Caco-2 (cell line): ENCODE measurements at regions not wholly inside any gene's neighbourhood (a gene's known extent, or its start where the extent isn't known, plus 50 kb on each side); places are given as distances from the start of the nearest gene placed in this dataset.

Experiments
- BruUV-seq: library from RNA; stranded (reverse); fragments of 400-500 nt; replicated peaks from 2 replicates; lab custom pipeline; 2021; lab: Mats Ljungman, UMichigan
- CTCF ChIA-PET: fragments of 300-600 bp; sonication (Branson Sonifier 250); formaldehyde crosslinking; loops from one replicate; lab custom pipeline; 2022; ENCODE audit warnings: antibody characterized with exemption; lab: Charles Lee
- POLR2A ChIA-PET: fragments of 300-600 bp; sonication (Branson Sonifier 250); formaldehyde crosslinking; loops from one replicate; lab custom pipeline; 2022; ENCODE audit warnings: antibody characterized with exemption; lab: Charles Lee
- DNase-seq, 2 experiments: peaks; one replicate each; pipeline versions ENCODE4 v3.0.0 to v3.0.0-alpha.2; 2020 to 2022
- H3K27me3 ChIP-seq: replicated peaks from 2 replicates; pipeline ENCODE4 v1.6.0; 2011; ENCODE audit warnings: low read length; ENCODE audit not compliant: control insufficient read depth, insufficient read depth
- H3K36me3 ChIP-seq: 2 replicates; pipeline ENCODE4 v1.5.1; 2011; ENCODE audit warnings: low read length; ENCODE audit not compliant: control insufficient read depth, insufficient read depth
- H3K4me1 ChIP-seq: fragments of 250-450 bp; sonication (Bioruptor Pico); 2 replicates; pipeline ENCODE4 v1.5.1; 2020; ENCODE audit warnings: mild to moderate bottlenecking
- H3K4me3 ChIP-seq: 2 replicates; pipeline ENCODE4 v1.5.1; 2011; ENCODE audit warnings: low read depth, mild to moderate bottlenecking, control low read depth, low read length
- H3K9me3 ChIP-seq: fragments of 250-450 bp; sonication (Bioruptor Pico); 2 replicates; pipeline ENCODE4 v1.5.1; 2020; ENCODE audit warnings: mild to moderate bottlenecking, moderate library complexity
- H3K27ac Mint-ChIP-seq: one replicate; pipeline ENCODE4 v1.8.0; 2022; ENCODE audit warnings: mixed read lengths; ENCODE audit not compliant: unreplicated experiment
- H3K27me3 Mint-ChIP-seq: one replicate; pipeline ENCODE4 v1.8.0; 2022; ENCODE audit warnings: mixed read lengths; ENCODE audit not compliant: insufficient read depth, unreplicated experiment
- H3K36me3 Mint-ChIP-seq: one replicate; pipeline ENCODE4 v1.8.0; 2022; ENCODE audit warnings: mild to moderate bottlenecking, mixed read lengths; ENCODE audit not compliant: insufficient read depth, unreplicated experiment
- H3K4me1 Mint-ChIP-seq: one replicate; pipeline ENCODE4 v1.8.0; 2022; ENCODE audit warnings: low read depth, mixed read lengths; ENCODE audit not compliant: unreplicated experiment
- H3K4me3 Mint-ChIP-seq: one replicate; pipeline ENCODE4 v1.8.0; 2022; ENCODE audit warnings: mild to moderate bottlenecking, moderate library complexity, mixed read lengths; ENCODE audit not compliant: unreplicated experiment
- H3K9me3 Mint-ChIP-seq: one replicate; pipeline ENCODE4 v1.8.0; 2022; ENCODE audit warnings: mixed read lengths; ENCODE audit not compliant: unreplicated experiment
- intact Hi-C: fragments of 100-400 bp; cut with micrococcal nuclease; formaldehyde crosslinking; loops from one replicate; pipeline ENCODE4 v1.10.0; 2022; ENCODE audit not compliant: unreplicated experiment
- TF ChIP-seq, protein P1 (sequence below), 2 experiments: fragments of 200-600 bp in 1 of 2; IDR thresholded peaks; 1 replicate in 1 of 2; 2 replicates in 1 of 2; pipeline versions ENCODE4 v1.5.1 to v1.8.0; 2011 to 2022; ENCODE audit warnings: antibody characterized with exemption in 1 of 2, control low read depth in 1 of 2, inconsistent platforms in 1 of 2, low read depth in 1 of 2, low read length in 1 of 2, mild to moderate bottlenecking in 1 of 2, moderate library complexity in 1 of 2; ENCODE audit not compliant: insufficient read depth in 1 of 2, severe bottlenecking in 1 of 2, unreplicated experiment in 1 of 2

GRCh38 chr11:112516755-112517154 is 256.1 kb upstream of the PLET1 start:
- H3K4me3 Mint-ChIP-seq = no peak overlapping the region
- DNase-seq = no peak
- intact Hi-C loops = no loop called here
- no peaks in the 10 kb centered on the region for H3K4me1 ChIP-seq
- peaks cover 13% of the 10 kb centered on the region for H3K27me3 Mint-ChIP-seq
- no peaks in the 10 kb centered on the region for H3K36me3 Mint-ChIP-seq
- H3K9me3 Mint-ChIP-seq = no peaks in the 10 kb centered on the region
- H3K4me3 ChIP-seq = no peak overlapping the region
- no peaks in the 10 kb centered on the region for H3K4me1 Mint-ChIP-seq
- TF ChIP-seq, protein P1, sequence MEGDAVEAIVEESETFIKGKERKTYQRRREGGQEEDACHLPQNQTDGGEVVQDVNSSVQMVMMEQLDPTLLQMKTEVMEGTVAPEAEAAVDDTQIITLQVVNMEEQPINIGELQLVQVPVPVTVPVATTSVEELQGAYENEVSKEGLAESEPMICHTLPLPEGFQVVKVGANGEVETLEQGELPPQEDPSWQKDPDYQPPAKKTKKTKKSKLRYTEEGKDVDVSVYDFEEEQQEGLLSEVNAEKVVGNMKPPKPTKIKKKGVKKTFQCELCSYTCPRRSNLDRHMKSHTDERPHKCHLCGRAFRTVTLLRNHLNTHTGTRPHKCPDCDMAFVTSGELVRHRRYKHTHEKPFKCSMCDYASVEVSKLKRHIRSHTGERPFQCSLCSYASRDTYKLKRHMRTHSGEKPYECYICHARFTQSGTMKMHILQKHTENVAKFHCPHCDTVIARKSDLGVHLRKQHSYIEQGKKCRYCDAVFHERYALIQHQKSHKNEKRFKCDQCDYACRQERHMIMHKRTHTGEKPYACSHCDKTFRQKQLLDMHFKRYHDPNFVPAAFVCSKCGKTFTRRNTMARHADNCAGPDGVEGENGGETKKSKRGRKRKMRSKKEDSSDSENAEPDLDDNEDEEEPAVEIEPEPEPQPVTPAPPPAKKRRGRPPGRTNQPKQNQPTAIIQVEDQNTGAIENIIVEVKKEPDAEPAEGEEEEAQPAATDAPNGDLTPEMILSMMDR (IDR thresholded peaks at IDR 0.05; ENCODE audit: insufficient read depth in 1 of 2, low read depth in 1 of 2, low read length in 1 of 2, severe bottlenecking in 1 of 2, unreplicated experiment in 1 of 2) = no peak
- no peaks in the 10 kb centered on the region for H3K36me3 ChIP-seq
- POLR2A ChIA-PET = no interaction called here
- H3K9me3 ChIP-seq = no peaks in the 10 kb centered on the region
- BruUV-seq = no TSS peak
- H3K27me3 ChIP-seq = no peaks in the 10 kb centered on the region; the same call in 1 of the 2 replicates
- CTCF ChIA-PET = no interaction called here
- H3K27ac Mint-ChIP-seq = no peak overlapping the region

DNA sequence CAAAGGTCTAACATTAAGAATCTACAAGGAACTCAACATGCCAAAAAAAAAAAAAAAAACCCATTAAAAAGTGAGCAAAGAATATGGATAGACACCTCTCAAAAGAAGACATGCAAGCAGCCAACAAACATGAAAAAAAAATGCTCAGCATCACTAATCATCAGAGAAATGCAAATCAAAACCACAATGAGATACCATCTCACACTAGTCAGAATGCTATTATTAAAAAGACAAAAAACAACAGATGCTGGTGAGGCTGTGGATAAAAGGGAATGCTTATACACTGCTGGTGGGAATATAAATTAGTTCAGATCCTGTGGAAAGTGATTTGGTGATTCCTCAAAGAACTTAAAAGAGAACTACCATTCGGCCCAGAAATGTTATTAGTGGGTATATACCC is 257.7 kb upstream of the PLET1 start:
- TF ChIP-seq, protein P1 (IDR thresholded peaks at IDR 0.05; ENCODE audit: insufficient read depth in 1 of 2, low read depth in 1 of 2, low read length in 1 of 2, severe bottlenecking in 1 of 2, unreplicated experiment in 1 of 2) = no peak
- ChIA-PET CTCF (no interaction called here), POLR2A (no interaction called here)
- Mint-ChIP-seq H3K4me1 (no peaks in the 10 kb centered on the region), H3K27me3 (peaks cover 15% of the 10 kb centered on the region), H3K4me3 (no peak overlapping the region), H3K36me3 (no peaks in the 10 kb centered on the region), H3K9me3 (no peaks in the 10 kb centered on the region), H3K27ac (no peak overlapping the region)
- no peaks in the 10 kb centered on the region for H3K4me1 ChIP-seq
- no peak for DNase-seq
- no peaks in the 10 kb centered on the region; the same call in none of the 2 replicates for H3K27me3 ChIP-seq
- no peaks in the 10 kb centered on the region for H3K36me3 ChIP-seq
- intact Hi-C loops = no loop called here
- BruUV-seq = no TSS peak
- H3K9me3 ChIP-seq = no peaks in the 10 kb centered on the region
- H3K4me3 ChIP-seq = no peak overlapping the region

GRCh38 chr11:112519751-112520150 is 259.1 kb upstream of the PLET1 start:
- BruUV-seq = no TSS peak
- CTCF ChIA-PET = no interaction called here
- H3K9me3 Mint-ChIP-seq = no peaks in the 10 kb centered on the region

More at GRCh38 chr11:112519751-112520150, 259.1 kb upstream of the PLET1 start:
- TF ChIP-seq, protein P1 (IDR thresholded peaks at IDR 0.05; ENCODE audit: insufficient read depth in 1 of 2, low read depth in 1 of 2, low read length in 1 of 2, severe bottlenecking in 1 of 2, unreplicated experiment in 1 of 2) = no peak
- H3K4me3 ChIP-seq = no peak overlapping the region
- Mint-ChIP-seq H3K27me3 (peaks cover 11% of the 10 kb centered on the region), H3K4me3 (no peak overlapping the region), H3K27ac (no peak overlapping the region), H3K36me3 (no peaks in the 10 kb centered on the region), H3K4me1 (no peaks in the 10 kb centered on the region)
- DNase-seq = no peak
- intact Hi-C loops = no loop called here
- H3K27me3 ChIP-seq = no peaks in the 10 kb centered on the region; the same call in 1 of the 2 replicates
- H3K36me3 ChIP-seq = no peaks in the 10 kb centered on the region
- no peaks in the 10 kb centered on the region for H3K9me3 ChIP-seq
- no peaks in the 10 kb centered on the region for H3K4me1 ChIP-seq
- POLR2A ChIA-PET = no interaction called here
